ENCODE measurements at regions not wholly inside any gene's neighbourhood (a gene's known extent, or its start where the extent isn't known, plus 50 kb on each side); places are given as distances from the start of the nearest gene placed in this dataset.
"Not testable (repeated sequence)": the region's sequence is repeated elsewhere in the genome, so short reads cannot be mapped to it uniquely, and the experiment has no call there.

DNA sequence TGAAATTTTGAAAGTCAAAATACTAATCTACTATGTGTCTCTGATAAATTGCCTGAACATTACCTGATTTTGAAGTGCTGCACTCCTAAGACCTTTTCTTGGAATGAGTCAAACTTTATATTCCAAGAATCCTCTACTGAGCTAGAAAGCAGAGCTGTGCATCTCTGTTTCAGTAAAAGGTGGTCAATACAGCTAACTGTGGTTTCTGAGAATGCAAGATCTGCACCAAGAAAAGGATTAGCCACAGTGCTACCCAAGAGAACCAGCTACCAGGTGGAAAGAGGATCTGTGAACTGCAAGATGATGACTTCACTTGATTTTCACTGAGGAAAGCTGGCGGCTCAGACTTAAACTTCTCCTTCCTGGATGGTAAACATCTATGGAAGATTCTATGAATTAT, 289.3 kb downstream of the LIPI start:
- not testable (repeated sequence) for TF ChIP-seq POLR2A (IDR thresholded peaks at IDR 0.05; ENCODE audit: low read length); GATA1 (IDR thresholded peaks at IDR 0.05; ENCODE audit: low read depth, low read length)

All from erythroblast (primary cell).